ENCODE measurements at regions not wholly inside any gene's neighbourhood (a gene's known extent, or its start where the extent isn't known, plus 50 kb on each side); places are given as distances from the start of the nearest gene placed in this dataset.

- Histone ChIP-seq H3K4me1 (peaks cover 0 to 12% (median 0%) of the 10 kb centered on the region in 12 donors), H3K27me3 (no peaks in the 10 kb centered on the region), H3K4me3 (no peak overlapping the region), H3K36me3 (no peaks in the 10 kb centered on the region), H3K9me3 (no peaks in the 10 kb centered on the region), H3K27ac (no peak overlapping the region)
- TF ChIP-seq CTCF (IDR thresholded peaks at IDR 0.05), result no peak
- no peak for TF ChIP-seq POLR2A (IDR thresholded peaks at IDR 0.05)
- intact Hi-C loops (cut with DNase I), result no loop called here
- ATAC-seq, result peak in 2 of 4 donors; percentile 32 to 49
- WGBS, 4 donors, result 26 to 29% (median 28%) methylated on average over 8 of the region's 8 CpGs
- DNase-seq, result no peak
These were observed 217.6 kb downstream of the TMEM167A start for GRCh38 chr5:82859451-82860140.

- 77 to 82% (median 79%) methylated on average over 9 of the region's 9 CpGs for WGBS, 4 donors
- intact Hi-C loops (cut with DNase I), result no loop called here
- H3K27me3 ChIP-seq, result no peaks in the 10 kb centered on the region
- no peak for TF ChIP-seq CTCF (IDR thresholded peaks at IDR 0.05)
- no peak for TF ChIP-seq POLR2A (IDR thresholded peaks at IDR 0.05)
- H3K4me3 ChIP-seq, result no peak overlapping the region
- no peak for ATAC-seq
- no peak overlapping the region for H3K27ac ChIP-seq
- no peak for DNase-seq
- no peaks in the 10 kb centered on the region for H3K36me3 ChIP-seq
- no peaks in the 10 kb centered on the region for H3K9me3 ChIP-seq
- peaks cover 0 to 12% (median 0%) of the 10 kb centered on the region in 12 donors for H3K4me1 ChIP-seq
These were observed 218.8 kb downstream of the TMEM167A start for GRCh38 chr5:82858151-82859025.

- no peak for ATAC-seq
These were observed 221.2 kb downstream of the TMEM167A start for GRCh38 chr5:82855893-82856550.

More at GRCh38 chr5:82855893-82856550, 221.2 kb downstream of the TMEM167A start:
- Histone ChIP-seq H3K4me3 (no peak overlapping the region), H3K36me3 (no peaks in the 10 kb centered on the region), H3K9me3 (no peaks in the 10 kb centered on the region), H3K27ac (no peak overlapping the region), H3K27me3 (no peaks in the 10 kb centered on the region), H3K4me1 (peaks cover 0 to 12% (median 0%) of the 10 kb centered on the region in 12 donors)
- WGBS, 4 donors, result 69 to 74% (median 71%) methylated on average over 5 of the region's 5 CpGs
- no peak for DNase-seq
- intact Hi-C loops (cut with DNase I), result no loop called here
- TF ChIP-seq POLR2A (IDR thresholded peaks at IDR 0.05) (no peak), CTCF (IDR thresholded peaks at IDR 0.05) (no peak)
